ENCODE measurements at regions not wholly inside any gene's neighbourhood (a gene's known extent, or its start where the extent isn't known, plus 50 kb on each side); places are given as distances from the start of the nearest gene placed in this dataset.

GRCh38 chr17:72303787-72304733, 183.2 kb downstream of the SOX9 start:
- no peak for DNase-seq

GRCh38 chr17:72304859-72305258, 184.0 kb downstream of the SOX9 start:
- no peak for DNase-seq

- no peak for DNase-seq
Measured at GRCh38 chr17:72305472-72305871, 184.7 kb downstream of the SOX9 start.

GRCh38 chr17:72306037-72306436, 185.2 kb downstream of the SOX9 start:
- no peak for DNase-seq

GRCh38 chr17:72307836-72308235, 187.0 kb downstream of the SOX9 start:
- no peak for DNase-seq

- DNase-seq = no peak
Measured at GRCh38 chr17:72308744-72309385, 188.0 kb downstream of the SOX9 start.

GRCh38 chr17:72311004-72311403, 190.2 kb downstream of the SOX9 start:
- no peak for DNase-seq

GRCh38 chr17:72315122-72315913, 194.5 kb downstream of the SOX9 start:
- no peak for DNase-seq

GRCh38 chr17:72318131-72318530, 197.3 kb downstream of the SOX9 start:
- no peak for DNase-seq

GRCh38 chr17:72321896-72322295, 201.1 kb downstream of the SOX9 start:
- no peak for DNase-seq

- DNase-seq = no peak
Measured at GRCh38 chr17:72332367-72332766, 211.5 kb downstream of the SOX9 start.

GRCh38 chr17:72333570-72333969, 212.8 kb downstream of the SOX9 start:
- no peak for DNase-seq

- no peak for DNase-seq
Measured at GRCh38 chr17:72334205-72334604, 213.4 kb downstream of the SOX9 start.

- no peak for DNase-seq
Measured at GRCh38 chr17:72336026-72336803, 215.4 kb downstream of the SOX9 start.

GRCh38 chr17:72336804-72337070, 215.9 kb downstream of the SOX9 start:
- DNase-seq = no peak

- DNase-seq = no peak
Measured at GRCh38 chr17:72338304-72338703, 217.5 kb downstream of the SOX9 start.

GRCh38 chr17:72338847-72339790, 218.3 kb downstream of the SOX9 start:
- DNase-seq = no peak

GRCh38 chr17:72340836-72341235, 220.0 kb downstream of the SOX9 start:
- no peak for DNase-seq

GRCh38 chr17:72342061-72342460, 221.2 kb downstream of the SOX9 start:
- DNase-seq = no peak

GRCh38 chr17:72342627-72343527, 222.1 kb downstream of the SOX9 start:
- DNase-seq = no peak

GRCh38 chr17:72343911-72344310, 223.1 kb downstream of the SOX9 start:
- no peak for DNase-seq

Measured in CD4-positive, alpha-beta T cell treated with Interleukin-4 for 4 hours (primary cell).